ENCODE measurements at regions not wholly inside any gene's neighbourhood (a gene's known extent, or its start where the extent isn't known, plus 50 kb on each side); places are given as distances from the start of the nearest gene placed in this dataset.
"Not testable (repeated sequence)": the region's sequence is repeated elsewhere in the genome, so short reads cannot be mapped to it uniquely, and the experiment has no call there.

DNA sequence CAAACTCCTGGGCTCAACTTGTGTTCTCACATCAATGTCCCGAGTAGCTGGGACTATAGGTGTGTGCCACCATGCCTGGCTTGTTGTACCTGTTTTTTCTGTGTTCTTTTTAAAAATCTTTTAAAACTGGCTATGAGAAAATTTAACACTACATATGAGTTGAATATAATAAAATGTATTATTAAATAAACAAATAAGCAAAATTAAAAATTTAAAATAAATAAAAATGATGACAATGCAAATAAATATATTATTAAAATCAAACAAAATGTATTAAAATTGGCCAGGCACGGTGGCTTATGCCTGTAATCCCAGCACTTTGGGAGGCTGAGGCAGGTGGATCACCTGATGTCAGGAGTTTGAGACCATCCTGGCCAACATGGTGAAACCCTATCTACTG is 162.4 kb downstream of the ZFP64 start:
- not testable (repeated sequence) for H3K4me3 ChIP-seq (ENCODE audit: low read depth, low read length); H3K9me3 ChIP-seq (ENCODE audit: control insufficient read depth, insufficient read depth, low read length); H3K9ac ChIP-seq (ENCODE audit: low read depth, low read length); H3K4me1 ChIP-seq (ENCODE audit: control insufficient read depth, insufficient read depth, low read length); H3K36me3 ChIP-seq (ENCODE audit: control insufficient read depth, insufficient read depth, low read length); H3K27me3 ChIP-seq (ENCODE audit: control insufficient read depth, insufficient read depth, low read length)

DNA sequence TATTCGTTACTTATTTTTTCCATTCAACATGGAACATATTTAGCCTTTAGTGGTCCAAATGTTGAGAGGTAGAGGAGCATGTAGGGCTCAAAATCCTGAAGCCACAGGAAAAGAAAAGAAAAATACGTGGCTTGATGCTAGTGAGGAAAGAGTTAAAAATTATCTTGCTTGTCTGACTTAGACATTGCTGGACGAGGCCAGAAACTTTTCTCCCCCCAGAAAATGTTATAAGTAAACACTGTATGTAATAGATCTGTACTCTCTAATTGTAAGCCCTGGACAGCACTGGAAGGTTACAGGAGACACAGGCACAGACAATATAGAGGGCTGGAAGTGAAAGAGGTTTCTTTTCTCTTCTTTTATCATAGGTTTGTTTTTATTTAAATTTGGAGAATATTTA is 165.6 kb downstream of the ZFP64 start:
- no peaks in the 10 kb centered on the region for H3K36me3 ChIP-seq (ENCODE audit: control insufficient read depth, insufficient read depth, low read length)
- H3K9ac ChIP-seq (ENCODE audit: low read depth, low read length) = no peak overlapping the region
- H3K27me3 ChIP-seq (ENCODE audit: control insufficient read depth, insufficient read depth, low read length) = no peaks in the 10 kb centered on the region
- H3K4me3 ChIP-seq (ENCODE audit: low read depth, low read length) = no peak overlapping the region
- no peaks in the 10 kb centered on the region for H3K4me1 ChIP-seq (ENCODE audit: control insufficient read depth, insufficient read depth, low read length)
- no peaks in the 10 kb centered on the region for H3K9me3 ChIP-seq (ENCODE audit: control insufficient read depth, insufficient read depth, low read length)

DNA sequence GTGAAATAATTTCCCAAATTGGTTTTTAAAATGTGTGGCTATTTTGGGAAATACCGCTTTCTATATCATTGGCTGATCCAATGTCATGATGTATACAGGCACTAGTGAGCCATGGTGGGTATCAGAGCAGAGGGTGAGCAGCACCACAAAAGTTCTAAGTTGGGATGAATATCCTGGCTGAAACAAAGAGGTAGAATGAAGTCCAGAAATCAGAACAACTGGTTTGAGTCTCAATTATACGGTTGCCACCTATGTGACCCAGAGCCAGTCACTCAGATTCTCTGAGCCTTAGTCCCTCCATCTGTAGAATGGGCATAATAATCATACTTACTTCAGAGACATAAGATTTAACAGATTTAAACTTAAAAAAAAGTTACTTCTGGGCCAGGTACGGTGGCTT is 172.3 kb downstream of the ZFP64 start:
- Histone ChIP-seq H3K9ac (ENCODE audit: low read depth, low read length) (no peak overlapping the region), H3K4me1 (ENCODE audit: control insufficient read depth, insufficient read depth, low read length) (no peaks in the 10 kb centered on the region), H3K9me3 (ENCODE audit: control insufficient read depth, insufficient read depth, low read length) (no peaks in the 10 kb centered on the region), H3K27me3 (ENCODE audit: control insufficient read depth, insufficient read depth, low read length) (no peaks in the 10 kb centered on the region), H3K36me3 (ENCODE audit: control insufficient read depth, insufficient read depth, low read length) (no peaks in the 10 kb centered on the region), H3K4me3 (ENCODE audit: low read depth, low read length) (no peak overlapping the region)

DNA sequence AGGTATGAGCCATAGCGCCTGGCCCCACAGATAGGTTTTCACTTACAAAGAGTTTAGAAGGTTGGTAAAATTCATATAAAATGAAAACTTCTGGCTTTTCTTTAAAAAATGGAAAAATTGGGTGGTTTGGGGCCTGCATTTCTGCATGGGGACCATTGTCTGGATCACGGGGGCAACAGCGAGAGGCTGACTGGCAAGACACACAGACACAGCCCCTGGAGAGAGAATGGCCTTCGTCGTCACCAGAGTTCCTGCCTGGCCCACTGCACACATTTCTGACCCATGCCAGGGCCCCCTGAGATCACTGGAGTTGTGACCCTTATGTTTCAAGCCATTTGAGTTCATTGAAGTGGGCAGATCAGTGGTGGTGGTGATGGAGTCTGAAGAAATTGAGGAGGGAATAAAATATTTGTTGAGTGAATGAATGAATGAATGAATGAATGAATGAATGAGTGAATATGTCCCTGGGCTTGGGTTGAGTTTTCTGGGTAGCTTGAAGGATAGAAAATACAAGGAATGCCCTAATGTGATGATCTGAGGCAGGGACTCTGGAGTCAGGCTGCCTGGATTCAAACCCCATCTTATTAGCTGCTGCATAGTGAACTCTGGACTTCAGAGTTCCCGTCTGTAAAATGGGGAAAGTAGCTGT is 173.8 kb downstream of the ZFP64 start:
- Histone ChIP-seq H3K4me1 (ENCODE audit: control insufficient read depth, insufficient read depth, low read length) (no peaks in the 10 kb centered on the region), H3K9ac (ENCODE audit: low read depth, low read length) (no peak overlapping the region), H3K36me3 (ENCODE audit: control insufficient read depth, insufficient read depth, low read length) (no peaks in the 10 kb centered on the region), H3K9me3 (ENCODE audit: control insufficient read depth, insufficient read depth, low read length) (no peaks in the 10 kb centered on the region), H3K27me3 (ENCODE audit: control insufficient read depth, insufficient read depth, low read length) (no peaks in the 10 kb centered on the region), H3K4me3 (ENCODE audit: low read depth, low read length) (no peak overlapping the region)

DNA sequence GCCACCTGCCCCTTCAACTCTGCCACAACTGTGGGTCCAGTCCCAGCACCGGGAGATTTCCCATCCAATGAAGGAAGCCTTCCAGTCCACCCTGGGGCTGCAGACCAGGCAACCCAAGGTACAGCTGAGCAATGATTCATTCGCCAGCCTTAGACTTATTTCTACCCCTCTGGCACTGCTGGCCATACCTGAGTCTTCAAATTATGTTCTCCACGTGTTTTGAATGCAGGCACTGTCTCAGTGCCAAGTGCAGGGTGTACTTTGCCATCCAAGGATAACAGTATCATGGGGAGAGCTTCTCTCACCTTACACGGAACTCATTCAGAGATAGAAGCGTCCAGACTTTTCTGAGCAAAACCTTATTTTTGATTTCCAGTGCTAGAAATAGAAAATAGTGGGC is 175.6 kb downstream of the ZFP64 start:
- Histone ChIP-seq H3K27me3 (ENCODE audit: control insufficient read depth, insufficient read depth, low read length) (no peaks in the 10 kb centered on the region), H3K4me3 (ENCODE audit: low read depth, low read length) (no peak overlapping the region), H3K36me3 (ENCODE audit: control insufficient read depth, insufficient read depth, low read length) (no peaks in the 10 kb centered on the region), H3K9me3 (ENCODE audit: control insufficient read depth, insufficient read depth, low read length) (no peaks in the 10 kb centered on the region), H3K9ac (ENCODE audit: low read depth, low read length) (no peak overlapping the region), H3K4me1 (ENCODE audit: control insufficient read depth, insufficient read depth, low read length) (no peaks in the 10 kb centered on the region)

DNA sequence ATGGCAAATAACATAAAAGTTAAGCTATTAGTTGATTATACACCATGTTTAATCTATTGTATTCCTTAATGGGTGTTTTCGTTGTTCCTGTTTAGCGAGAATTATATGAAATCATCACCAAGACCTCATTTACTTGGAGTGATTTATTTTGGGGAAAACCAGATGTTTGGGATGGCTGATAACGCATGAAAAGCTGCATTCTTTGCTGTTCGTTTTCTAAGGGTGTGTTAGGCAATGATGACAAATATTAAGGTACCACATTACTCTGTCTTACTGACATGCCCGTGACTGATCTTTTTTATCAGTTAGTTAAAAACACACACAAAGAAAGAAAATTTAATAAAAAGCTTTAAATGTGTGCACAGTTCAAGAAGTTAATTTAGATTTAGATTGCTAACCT is 176.4 kb downstream of the ZFP64 start:
- Histone ChIP-seq H3K9me3 (ENCODE audit: control insufficient read depth, insufficient read depth, low read length) (no peaks in the 10 kb centered on the region), H3K27me3 (ENCODE audit: control insufficient read depth, insufficient read depth, low read length) (no peaks in the 10 kb centered on the region), H3K4me1 (ENCODE audit: control insufficient read depth, insufficient read depth, low read length) (no peaks in the 10 kb centered on the region), H3K4me3 (ENCODE audit: low read depth, low read length) (no peak overlapping the region), H3K9ac (ENCODE audit: low read depth, low read length) (no peak overlapping the region), H3K36me3 (ENCODE audit: control insufficient read depth, insufficient read depth, low read length) (no peaks in the 10 kb centered on the region)

DNA sequence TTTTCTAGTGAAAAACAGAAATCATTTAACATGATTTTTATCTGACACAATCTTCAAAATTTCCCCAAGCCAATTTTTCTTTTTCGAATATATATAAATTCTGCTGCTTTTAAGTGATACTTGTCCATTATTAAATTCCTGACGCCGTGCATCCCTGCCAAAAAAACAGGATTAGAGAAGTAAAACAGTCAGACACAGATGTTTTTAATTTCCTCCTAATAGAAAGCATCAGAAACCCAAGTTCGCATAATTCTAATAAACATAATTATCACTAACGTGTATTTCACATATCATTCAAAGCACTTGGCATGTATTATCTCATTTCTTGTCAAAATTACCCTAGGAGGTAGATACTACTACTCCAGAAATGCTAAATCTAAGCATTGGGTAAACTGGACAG is 179.5 kb downstream of the ZFP64 start:
- no peaks in the 10 kb centered on the region for H3K36me3 ChIP-seq (ENCODE audit: control insufficient read depth, insufficient read depth, low read length)
- H3K9me3 ChIP-seq (ENCODE audit: control insufficient read depth, insufficient read depth, low read length) = no peaks in the 10 kb centered on the region
- H3K4me1 ChIP-seq (ENCODE audit: control insufficient read depth, insufficient read depth, low read length) = no peaks in the 10 kb centered on the region
- H3K27me3 ChIP-seq (ENCODE audit: control insufficient read depth, insufficient read depth, low read length) = no peaks in the 10 kb centered on the region
- H3K4me3 ChIP-seq (ENCODE audit: low read depth, low read length) = no peak overlapping the region
- no peak overlapping the region for H3K9ac ChIP-seq (ENCODE audit: low read depth, low read length)

DNA sequence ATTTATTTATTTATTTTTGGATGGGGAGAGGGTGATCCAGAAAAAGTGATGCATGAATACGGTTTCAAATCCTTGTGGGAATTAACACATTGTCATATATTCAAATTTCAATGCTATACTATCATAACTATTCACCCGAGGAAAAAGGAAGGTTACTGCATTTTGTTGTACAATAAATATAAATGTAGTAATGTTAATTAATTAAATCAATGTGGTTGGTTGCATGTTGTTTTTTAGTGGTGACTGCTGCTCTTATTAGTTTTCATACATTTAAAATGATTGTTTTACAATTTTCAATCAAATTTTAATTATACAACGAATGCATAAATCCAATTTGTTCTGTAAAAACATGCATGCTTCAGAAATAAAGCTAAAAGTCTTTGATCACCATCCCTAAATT is 180.5 kb downstream of the ZFP64 start:
- Histone ChIP-seq H3K9me3 (ENCODE audit: control insufficient read depth, insufficient read depth, low read length) (no peaks in the 10 kb centered on the region), H3K36me3 (ENCODE audit: control insufficient read depth, insufficient read depth, low read length) (no peaks in the 10 kb centered on the region), H3K4me3 (ENCODE audit: low read depth, low read length) (no peak overlapping the region), H3K27me3 (ENCODE audit: control insufficient read depth, insufficient read depth, low read length) (no peaks in the 10 kb centered on the region), H3K4me1 (ENCODE audit: control insufficient read depth, insufficient read depth, low read length) (no peaks in the 10 kb centered on the region), H3K9ac (ENCODE audit: low read depth, low read length) (no peak overlapping the region)

DNA sequence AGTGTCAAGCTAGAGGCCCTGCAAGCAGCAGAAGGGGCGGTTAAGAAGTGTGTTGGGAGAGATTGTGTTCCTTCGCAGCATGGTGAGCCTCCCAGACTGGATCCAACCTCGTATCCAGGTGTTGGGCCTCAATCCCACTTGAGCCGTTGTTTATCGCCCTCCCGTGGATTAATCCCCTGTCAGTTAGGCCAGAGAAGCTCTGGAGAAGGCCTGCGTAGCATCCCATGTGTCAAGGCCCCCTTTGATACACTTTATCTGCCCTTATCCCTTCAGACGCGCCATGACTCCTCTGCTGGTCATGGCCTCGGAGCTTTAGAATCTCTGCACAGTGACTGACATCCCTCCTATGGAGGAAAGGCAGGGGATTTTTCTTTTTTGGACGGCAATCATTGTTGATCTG is 181.0 kb downstream of the ZFP64 start:
- H3K9ac ChIP-seq (ENCODE audit: low read depth, low read length) = no peak overlapping the region
- H3K4me1 ChIP-seq (ENCODE audit: control insufficient read depth, insufficient read depth, low read length) = no peaks in the 10 kb centered on the region
- H3K36me3 ChIP-seq (ENCODE audit: control insufficient read depth, insufficient read depth, low read length) = no peaks in the 10 kb centered on the region
- no peaks in the 10 kb centered on the region for H3K27me3 ChIP-seq (ENCODE audit: control insufficient read depth, insufficient read depth, low read length)
- no peak overlapping the region for H3K4me3 ChIP-seq (ENCODE audit: low read depth, low read length)
- no peaks in the 10 kb centered on the region for H3K9me3 ChIP-seq (ENCODE audit: control insufficient read depth, insufficient read depth, low read length)

DNA sequence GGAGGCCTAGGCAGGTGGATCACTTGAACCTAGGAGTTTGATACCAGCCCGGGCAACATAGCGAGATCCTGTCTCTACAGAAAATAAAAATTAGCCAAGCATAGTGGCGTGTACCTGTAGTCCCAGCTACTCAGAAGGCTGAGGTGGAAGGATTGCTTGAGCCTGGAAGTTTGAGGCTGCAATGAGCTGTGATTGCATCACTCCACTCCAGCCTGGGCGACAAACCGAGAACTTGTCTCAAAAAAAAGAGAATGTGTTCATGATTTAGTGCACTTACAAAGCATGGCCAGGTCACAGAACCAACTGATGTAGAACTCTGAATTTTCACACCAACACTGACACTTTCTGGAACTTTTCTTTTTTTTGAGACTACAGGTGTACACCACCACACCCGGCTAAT is 182.7 kb downstream of the ZFP64 start:
- no peaks in the 10 kb centered on the region for H3K36me3 ChIP-seq (ENCODE audit: control insufficient read depth, insufficient read depth, low read length)
- no peak overlapping the region for H3K9ac ChIP-seq (ENCODE audit: low read depth, low read length)
- no peak overlapping the region for H3K4me3 ChIP-seq (ENCODE audit: low read depth, low read length)
- no peaks in the 10 kb centered on the region for H3K27me3 ChIP-seq (ENCODE audit: control insufficient read depth, insufficient read depth, low read length)
- peaks cover 7% of the 10 kb centered on the region for H3K4me1 ChIP-seq (ENCODE audit: control insufficient read depth, insufficient read depth, low read length)
- no peaks in the 10 kb centered on the region for H3K9me3 ChIP-seq (ENCODE audit: control insufficient read depth, insufficient read depth, low read length)

DNA sequence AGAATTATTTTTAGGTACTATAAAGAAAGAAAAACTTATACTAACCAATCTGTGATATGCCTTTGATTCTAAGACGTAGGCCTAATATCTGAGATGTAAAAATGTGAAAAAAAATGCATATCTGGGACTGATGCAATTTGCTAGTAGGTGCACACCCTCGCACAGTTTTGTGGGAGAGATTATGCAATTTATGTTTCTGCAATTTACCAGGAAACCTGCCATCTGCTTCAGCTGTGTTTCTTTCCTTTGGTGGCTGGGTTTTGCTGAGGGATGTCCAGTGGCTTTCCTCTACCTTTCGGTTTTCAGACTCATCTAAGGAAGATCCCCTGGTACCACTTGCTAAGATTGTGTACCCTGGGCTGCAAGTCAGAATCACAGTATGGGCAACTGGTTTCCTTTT is 186.9 kb downstream of the ZFP64 start:
- Histone ChIP-seq H3K4me1 (ENCODE audit: control insufficient read depth, insufficient read depth, low read length) (peaks cover 27% of the 10 kb centered on the region), H3K9me3 (ENCODE audit: control insufficient read depth, insufficient read depth, low read length) (no peaks in the 10 kb centered on the region), H3K27me3 (ENCODE audit: control insufficient read depth, insufficient read depth, low read length) (no peaks in the 10 kb centered on the region), H3K4me3 (ENCODE audit: low read depth, low read length) (no peak overlapping the region), H3K9ac (ENCODE audit: low read depth, low read length) (no peak overlapping the region), H3K36me3 (ENCODE audit: control insufficient read depth, insufficient read depth, low read length) (no peaks in the 10 kb centered on the region)

DNA sequence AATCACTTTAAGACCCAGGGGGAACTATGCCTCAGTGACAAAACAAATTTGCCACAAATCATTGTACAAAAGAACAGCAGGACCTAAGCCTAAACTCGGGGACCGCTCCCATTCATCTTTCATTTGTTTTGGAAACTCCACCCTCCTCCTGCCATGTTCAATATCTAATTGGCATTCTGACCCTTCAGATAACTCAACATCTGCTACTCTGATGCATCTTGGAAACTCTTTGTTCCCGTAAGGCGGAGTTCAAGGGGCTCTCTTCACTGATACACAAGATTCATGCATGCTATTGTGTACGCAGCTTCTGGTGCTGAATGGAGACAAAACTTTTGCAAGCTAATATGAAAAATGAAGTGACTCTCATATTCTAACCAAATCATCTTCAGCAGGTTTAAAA is 187.6 kb downstream of the ZFP64 start:
- Histone ChIP-seq H3K4me1 (ENCODE audit: control insufficient read depth, insufficient read depth, low read length) (peaks cover 27% of the 10 kb centered on the region), H3K36me3 (ENCODE audit: control insufficient read depth, insufficient read depth, low read length) (no peaks in the 10 kb centered on the region), H3K9ac (ENCODE audit: low read depth, low read length) (no peak overlapping the region), H3K9me3 (ENCODE audit: control insufficient read depth, insufficient read depth, low read length) (no peaks in the 10 kb centered on the region), H3K4me3 (ENCODE audit: low read depth, low read length) (no peak overlapping the region), H3K27me3 (ENCODE audit: control insufficient read depth, insufficient read depth, low read length) (no peaks in the 10 kb centered on the region)
